Thyroid gland (tissue), 4 donors: ENCODE measurements at regions not wholly inside any gene's neighbourhood (a gene's known extent, or its start where the extent isn't known, plus 50 kb on each side); places are given as distances from the start of the nearest gene placed in this dataset.

Experiments used
- CTCF ChIP-seq, 6 experiments: fragments of 200-600 bp in 3 of 6; fragments of 450-650 bp in 3 of 6; sonication (generic) in 3 of 6; IDR thresholded peaks; one replicate each; pipeline ENCODE4 v1.5.1; 2016 to 2019; ENCODE audit warnings: antibody characterized with exemption in 6 of 6, mild to moderate bottlenecking in 2 of 6, inconsistent platforms in 1 of 6, moderate library complexity in 1 of 6
- POLR2A ChIP-seq, 2 donors: fragments of 450-650 bp; IDR thresholded peaks; one replicate each; pipeline ENCODE4 v1.6.1; 2017; ENCODE audit warnings: antibody characterized with exemption in 2 of 2, mild to moderate bottlenecking in 2 of 2, moderate library complexity in 1 of 2

GRCh38 chr4:186782302-186782701 is 58.6 kb upstream of the FAT1 start:
- TF ChIP-seq CTCF (IDR thresholded peaks at IDR 0.05) (no peak), POLR2A (IDR thresholded peaks at IDR 0.05) (no peak)
